NCI-H1930 (cell line): ENCODE measurements at regions not wholly inside any gene's neighbourhood (a gene's known extent, or its start where the extent isn't known, plus 50 kb on each side); places are given as distances from the start of the nearest gene placed in this dataset.

Experiments
- DNase-seq, 2 experiments: peaks; one replicate each; lab custom pipeline; 2025; lab: John Stamatoyannopoulos, UW

GRCh38 chr7:67422601-67423000, 426.0 kb downstream of the TYW1 start:
- DNase-seq = no peak

- DNase-seq = no peak
These were observed 426.4 kb downstream of the TYW1 start for GRCh38 chr7:67423065-67423464.

- no peak for DNase-seq
These were observed 430.0 kb downstream of the TYW1 start for GRCh38 chr7:67426654-67427053.

GRCh38 chr7:67429735-67430134, 433.1 kb downstream of the TYW1 start:
- no peak for DNase-seq

GRCh38 chr7:67432536-67433234, 436.1 kb downstream of the TYW1 start:
- DNase-seq = no peak

GRCh38 chr7:67435894-67436535, 439.4 kb downstream of the TYW1 start:
- no peak for DNase-seq

- no peak for DNase-seq
These were observed 441.7 kb downstream of the TYW1 start for GRCh38 chr7:67438198-67438882.

GRCh38 chr7:67438913-67439505, 442.4 kb downstream of the TYW1 start:
- DNase-seq = no peak

- DNase-seq = no peak
These were observed 443.7 kb downstream of the TYW1 start for GRCh38 chr7:67440321-67440720.

- DNase-seq = no peak
These were observed 449.1 kb downstream of the TYW1 start for GRCh38 chr7:67445728-67446127.

GRCh38 chr7:67447297-67447696, 450.7 kb downstream of the TYW1 start:
- DNase-seq = no peak

- DNase-seq = no peak
These were observed 451.6 kb downstream of the TYW1 start for GRCh38 chr7:67448271-67448670.

GRCh38 chr7:67450171-67450570, 453.5 kb downstream of the TYW1 start:
- no peak for DNase-seq

GRCh38 chr7:67451306-67451705, 454.7 kb downstream of the TYW1 start:
- no peak for DNase-seq

GRCh38 chr7:67452516-67453026, 455.9 kb downstream of the TYW1 start:
- DNase-seq = no peak

GRCh38 chr7:67453580-67454380, 457.1 kb downstream of the TYW1 start:
- DNase-seq = no peak

- DNase-seq = no peak
These were observed 458.9 kb downstream of the TYW1 start for GRCh38 chr7:67455508-67455907.

- DNase-seq = no peak
These were observed 466.2 kb downstream of the TYW1 start for GRCh38 chr7:67462781-67463191.

GRCh38 chr7:67463316-67463715, 466.7 kb downstream of the TYW1 start:
- no peak for DNase-seq

GRCh38 chr7:67463983-67464382, 467.4 kb downstream of the TYW1 start:
- DNase-seq = no peak

- no peak for DNase-seq
These were observed 469.5 kb downstream of the TYW1 start for GRCh38 chr7:67466109-67466508.

- no peak for DNase-seq
These were observed 473.7 kb downstream of the TYW1 start for GRCh38 chr7:67470256-67470751.
